ENCODE measurements at regions not wholly inside any gene's neighbourhood (a gene's known extent, or its start where the extent isn't known, plus 50 kb on each side); places are given as distances from the start of the nearest gene placed in this dataset.

DNA sequence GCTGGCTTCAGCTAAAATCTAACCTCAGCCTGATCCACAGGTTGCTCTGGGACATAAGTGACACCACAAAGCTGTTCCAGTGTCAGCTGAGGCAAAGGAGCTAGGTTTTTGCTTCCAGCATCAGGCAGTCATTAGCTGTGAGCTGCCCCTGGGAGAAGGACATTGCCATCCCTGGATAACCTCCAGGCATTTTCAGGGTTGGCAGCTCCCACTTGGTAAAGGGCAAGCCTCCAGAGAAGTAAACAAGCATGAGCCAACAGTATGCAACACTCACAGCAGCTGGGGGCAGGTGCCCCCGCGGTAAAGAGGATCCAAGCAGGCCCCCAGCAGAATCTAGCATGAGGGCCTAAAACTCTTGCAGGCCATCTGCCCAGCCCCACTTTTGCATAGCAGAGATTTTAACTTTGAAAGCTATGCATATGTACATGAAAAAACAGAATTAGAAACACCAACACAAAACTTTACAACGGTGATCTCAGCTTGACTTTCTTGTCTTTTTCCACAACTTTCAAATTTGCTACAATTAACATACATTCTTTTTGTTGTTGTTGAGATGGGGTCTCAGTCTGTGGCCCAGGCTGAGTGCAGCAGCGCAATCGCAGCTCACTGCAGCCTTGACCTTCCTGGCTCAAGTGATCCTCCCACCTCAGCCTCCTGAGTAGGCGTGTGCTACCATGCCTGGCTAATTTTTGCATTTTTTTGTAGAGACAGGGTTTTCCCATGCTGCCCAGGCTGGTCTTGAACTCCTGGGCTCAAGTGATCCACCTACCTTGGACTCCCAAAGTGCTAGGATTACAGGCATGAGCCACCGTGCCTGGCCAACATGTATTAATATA, 83.8 kb upstream of the TPM1 start:
- intact Hi-C loops (cut with micrococcal nuclease): no loop called here

DNA sequence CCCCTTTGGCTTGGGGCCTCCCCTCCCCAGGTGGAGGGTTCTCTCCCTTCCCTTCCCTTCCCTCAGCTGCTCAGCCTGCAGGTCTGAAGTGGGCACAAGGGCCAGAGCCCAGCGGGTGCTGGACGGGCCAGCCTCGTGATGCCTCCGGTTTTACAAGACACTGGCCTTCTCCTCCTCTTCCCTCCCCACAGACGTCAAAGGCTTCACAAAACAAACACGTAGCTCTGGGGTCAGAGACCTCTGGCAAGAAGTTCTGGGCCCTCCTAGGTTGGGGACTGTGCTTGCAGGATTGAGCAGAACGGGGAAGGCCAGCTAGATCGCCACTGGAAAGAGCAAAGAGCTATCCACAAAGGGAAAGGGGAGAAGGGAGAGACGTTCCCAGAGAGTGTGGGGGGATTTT, 81.4 kb upstream of the TPM1 start:
- intact Hi-C loops (cut with micrococcal nuclease): no loop called here

DNA sequence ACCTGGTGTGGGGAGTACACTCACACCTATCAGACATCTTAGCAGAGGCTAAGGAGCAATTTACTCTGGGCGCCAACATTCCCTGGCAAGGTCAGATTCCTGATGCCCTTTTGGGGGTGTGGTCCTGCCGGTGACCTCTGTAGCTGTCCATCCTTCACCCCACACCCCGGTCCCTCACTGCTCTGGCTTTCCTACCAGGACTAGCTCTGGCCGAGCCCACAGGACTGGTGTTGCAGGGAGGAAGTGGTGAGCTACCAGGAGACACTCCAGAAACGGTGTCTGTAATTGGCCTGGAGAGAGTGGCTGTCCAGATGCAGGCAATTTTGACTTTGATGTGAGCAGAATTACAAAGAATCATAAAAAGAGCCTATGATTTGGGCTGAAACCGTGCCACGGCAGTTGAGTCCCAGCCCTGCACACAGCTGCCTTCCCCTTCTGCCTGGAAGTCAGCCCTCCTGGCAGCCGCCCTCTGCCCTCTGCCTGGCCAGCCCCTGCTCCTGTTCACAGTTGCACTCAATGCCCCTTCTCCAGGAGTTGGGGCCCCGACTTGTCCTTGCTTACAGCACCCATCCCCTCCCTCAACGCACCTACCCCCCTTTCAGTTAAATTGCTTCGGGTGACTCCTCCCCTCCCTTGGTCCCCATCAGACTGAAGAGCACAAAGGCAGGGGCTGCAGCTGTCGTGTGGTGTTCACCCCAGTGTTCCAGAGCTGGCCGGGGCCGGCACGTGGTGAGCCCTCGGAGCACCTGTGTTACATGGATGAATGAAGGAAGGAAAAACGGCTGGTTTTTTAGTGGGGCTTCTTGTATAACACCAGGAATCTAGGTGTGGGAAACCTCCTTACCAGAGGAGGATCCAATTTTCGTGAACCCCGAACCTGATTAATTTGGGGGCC, 80.2 kb upstream of the TPM1 start:
- intact Hi-C loops (cut with micrococcal nuclease): no loop called here

DNA sequence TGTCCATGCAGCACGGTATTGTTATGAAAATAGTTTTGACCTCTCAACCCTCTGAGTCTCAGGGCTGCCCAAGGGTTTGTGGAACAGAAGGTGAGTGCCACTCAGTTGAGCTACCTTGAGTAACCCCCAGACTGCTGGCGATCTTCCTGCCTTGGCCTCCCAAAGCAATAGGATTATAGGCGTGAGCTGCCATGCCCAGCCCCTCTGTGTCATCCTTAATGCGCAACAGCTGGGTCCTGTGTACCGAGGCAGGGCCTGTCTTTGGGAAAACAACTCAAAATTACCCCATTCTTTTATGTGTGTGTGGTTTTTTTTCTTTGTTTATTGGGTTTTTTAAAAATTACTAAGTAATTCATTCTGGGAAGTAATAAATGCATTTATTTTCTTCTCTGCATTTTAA, 78.3 kb upstream of the TPM1 start:
- intact Hi-C loops (cut with micrococcal nuclease): no loop called here

DNA sequence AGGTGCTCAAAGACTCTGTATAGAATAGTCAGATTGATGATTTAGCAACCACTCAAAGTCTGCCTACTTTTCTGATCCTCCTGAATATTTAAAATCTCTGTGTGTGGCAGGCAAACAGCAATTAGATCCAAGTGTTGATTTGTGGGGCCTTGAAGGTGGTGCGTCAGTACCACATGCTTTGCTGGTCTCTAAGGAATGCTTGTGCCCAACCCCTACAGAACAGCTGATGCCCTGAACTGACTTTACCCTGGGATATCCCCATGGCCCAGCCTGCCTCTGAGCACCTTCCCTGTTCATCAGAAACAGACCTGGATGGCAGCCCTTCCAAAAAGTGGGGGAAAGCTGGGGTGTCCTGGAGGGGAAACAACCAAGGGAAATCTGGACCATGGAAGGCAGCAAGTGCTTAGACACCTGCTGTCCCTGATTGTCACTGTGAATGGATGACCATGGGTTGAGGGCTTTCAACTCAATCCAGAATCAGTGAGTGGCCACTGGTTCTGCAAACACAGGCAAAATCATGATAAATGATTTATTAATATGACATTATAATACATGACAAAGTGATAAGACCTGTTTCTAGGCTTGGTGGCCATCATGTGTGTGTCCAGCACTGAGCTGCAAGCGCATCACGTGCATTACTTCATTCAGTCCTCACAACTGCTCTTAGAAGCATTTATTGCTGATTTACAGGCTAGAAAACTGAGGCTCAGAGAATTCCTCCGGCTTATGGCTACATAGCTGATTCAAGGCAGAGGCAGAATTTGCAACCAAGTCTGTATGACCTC, 76.1 kb upstream of the TPM1 start:
- intact Hi-C loops (cut with micrococcal nuclease): no loop called here

DNA sequence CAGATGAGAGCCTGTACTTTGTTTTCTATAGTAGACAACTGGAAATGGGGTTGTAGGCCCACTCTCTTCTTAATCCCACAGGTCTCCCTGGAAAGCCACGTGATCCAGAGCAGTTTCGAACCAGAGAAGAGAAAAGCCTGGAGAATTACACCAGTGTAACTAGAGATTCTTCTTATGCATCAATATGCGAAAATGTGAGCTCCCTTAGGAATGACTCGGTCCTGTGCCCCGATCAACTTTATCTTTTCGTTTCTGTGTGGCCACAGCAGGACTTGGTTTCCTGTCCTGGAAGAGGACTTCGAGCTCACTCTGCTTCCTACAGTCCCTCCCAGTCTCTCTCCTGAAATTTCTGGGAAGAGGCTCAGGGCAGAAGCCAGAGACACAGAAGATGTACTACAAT, 73.8 kb upstream of the TPM1 start:
- intact Hi-C loops (cut with micrococcal nuclease): no loop called here

DNA sequence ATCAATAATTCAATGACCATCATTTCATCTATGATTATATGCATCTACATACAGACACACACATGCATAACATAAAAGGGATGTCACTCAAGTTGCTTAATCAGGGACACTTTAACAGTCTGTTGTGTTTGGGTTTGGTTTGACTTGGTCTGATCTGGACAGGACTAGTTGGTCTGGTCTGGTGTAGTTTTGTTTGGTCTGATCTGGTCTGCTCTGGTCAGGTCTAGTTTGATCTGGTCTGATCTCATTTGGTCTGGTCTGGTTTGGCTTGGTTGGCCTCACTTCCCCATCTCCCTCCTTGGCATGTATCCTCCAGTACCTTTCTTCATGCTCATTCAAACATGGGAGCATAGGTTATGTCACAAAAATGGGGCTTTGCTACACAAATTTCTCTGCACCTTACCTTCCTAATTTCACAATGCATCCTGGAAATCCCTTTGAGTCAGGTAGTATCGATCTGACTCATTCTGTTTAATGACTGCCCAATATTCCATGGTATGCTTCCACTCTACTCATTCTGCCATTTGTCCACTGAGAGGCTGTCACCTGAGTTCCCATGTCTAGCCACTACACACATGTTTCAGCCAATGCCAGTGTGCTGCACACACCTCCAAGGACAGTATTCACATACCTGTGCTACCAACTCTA, 73.0 kb upstream of the TPM1 start:
- intact Hi-C loops (cut with micrococcal nuclease): no loop called here

DNA sequence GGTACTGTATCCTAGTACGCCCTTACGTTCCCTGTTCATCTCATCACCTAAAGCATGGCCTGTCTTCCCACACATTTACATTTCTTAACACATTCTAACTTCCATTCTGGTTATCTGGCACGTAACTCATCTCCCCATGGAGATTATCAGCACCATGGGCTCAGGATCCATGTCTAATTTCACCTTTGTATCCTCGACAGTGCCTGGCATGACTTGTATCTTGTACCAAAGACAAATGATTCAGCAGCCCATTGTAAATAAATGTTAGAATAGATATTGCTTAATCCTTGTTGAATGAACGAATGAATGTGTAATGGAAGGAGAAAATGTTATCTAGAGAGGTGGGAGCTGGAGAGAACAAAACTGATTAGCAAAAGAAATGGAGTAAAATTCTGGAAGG, 69.7 kb upstream of the TPM1 start:
- intact Hi-C loops (cut with micrococcal nuclease): no loop called here

DNA sequence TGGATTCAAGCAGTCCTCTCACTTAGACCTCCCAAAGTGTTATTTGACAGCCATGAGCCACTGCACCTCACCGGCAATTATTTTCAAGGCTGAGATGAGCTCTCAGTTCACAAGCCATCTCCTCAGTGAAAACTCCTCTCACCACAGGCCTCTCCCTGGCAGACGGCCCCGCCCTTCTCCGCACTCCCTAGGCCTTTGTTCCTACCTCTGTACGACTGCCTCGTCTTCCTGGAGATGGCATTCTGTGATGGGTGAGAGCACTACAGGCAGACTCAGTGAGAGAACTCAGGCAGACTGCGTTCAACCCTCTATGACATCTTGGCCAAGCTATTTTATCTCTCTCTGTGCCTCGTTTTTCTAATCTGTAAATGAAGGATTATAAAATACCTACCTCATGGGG, 67.0 kb upstream of the TPM1 start:
- intact Hi-C loops (cut with micrococcal nuclease): no loop called here

DNA sequence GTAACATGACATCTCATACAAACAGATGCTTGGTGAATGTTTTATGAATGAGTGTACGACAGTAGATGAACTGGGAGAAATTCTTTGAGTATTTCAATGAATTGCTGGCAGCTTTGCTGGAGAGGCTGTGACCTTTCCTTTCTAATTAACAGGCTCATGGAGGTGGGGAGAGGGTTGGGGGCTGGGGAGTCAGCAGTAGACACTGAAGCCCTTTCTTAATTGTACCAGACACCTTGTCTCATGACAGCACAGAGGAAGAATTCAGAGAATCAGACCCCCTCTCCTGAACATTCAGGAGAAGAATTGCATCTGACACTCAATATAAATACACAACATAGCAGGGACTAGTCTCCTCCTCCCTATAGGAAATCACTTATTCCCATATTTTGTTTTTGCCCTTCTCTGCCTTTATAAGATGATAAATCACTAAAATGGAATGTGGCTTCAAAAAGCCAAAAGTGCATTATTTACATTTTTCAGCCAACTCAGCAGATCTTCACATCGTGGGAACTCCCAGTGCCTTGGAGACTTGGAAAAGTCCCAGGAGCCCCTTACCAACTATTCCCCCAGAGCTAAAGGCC, 66.2 kb upstream of the TPM1 start:
- intact Hi-C loops (cut with micrococcal nuclease): no loop called here

DNA sequence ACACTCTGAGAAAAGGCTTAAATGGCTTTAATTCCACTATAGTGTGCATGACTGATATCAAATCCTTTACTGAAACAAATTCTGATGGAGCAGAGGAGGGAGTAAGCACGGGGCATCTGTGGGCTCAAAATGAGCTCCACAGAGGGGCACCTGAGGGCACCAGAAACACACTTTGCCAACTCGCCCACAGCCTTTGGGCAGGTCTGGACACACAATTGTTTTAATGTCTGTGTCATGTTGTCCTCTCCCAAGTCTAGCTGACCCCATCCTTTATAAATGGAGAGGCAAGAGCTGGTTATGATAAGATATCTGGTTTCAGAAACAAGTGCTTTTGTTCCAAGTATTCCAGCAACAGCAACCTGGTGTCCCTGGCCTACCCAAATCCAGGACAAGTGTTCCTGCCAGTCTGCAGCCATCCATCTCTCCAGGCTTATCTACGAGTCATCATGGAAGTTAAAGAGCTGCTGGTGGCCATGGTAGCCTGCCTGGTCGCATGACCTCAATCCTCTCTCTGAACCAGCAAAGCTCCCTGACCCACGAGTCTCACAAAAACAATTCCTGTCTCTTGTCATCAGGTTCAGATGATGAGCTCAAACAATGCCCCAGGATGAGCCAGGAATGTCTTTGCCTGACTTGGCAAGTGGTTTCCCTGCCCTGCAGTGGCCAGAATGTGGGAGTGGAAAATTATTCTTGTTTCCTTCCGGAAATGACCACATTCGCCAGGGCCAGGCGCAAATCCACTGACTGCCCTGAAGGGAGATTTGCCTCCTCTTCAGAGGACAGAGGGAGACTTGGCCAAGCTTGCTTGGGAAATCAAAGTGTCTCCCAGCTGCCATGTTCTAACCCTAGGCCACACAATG, 64.4 kb upstream of the TPM1 start:
- intact Hi-C loops (cut with micrococcal nuclease): no loop called here

DNA sequence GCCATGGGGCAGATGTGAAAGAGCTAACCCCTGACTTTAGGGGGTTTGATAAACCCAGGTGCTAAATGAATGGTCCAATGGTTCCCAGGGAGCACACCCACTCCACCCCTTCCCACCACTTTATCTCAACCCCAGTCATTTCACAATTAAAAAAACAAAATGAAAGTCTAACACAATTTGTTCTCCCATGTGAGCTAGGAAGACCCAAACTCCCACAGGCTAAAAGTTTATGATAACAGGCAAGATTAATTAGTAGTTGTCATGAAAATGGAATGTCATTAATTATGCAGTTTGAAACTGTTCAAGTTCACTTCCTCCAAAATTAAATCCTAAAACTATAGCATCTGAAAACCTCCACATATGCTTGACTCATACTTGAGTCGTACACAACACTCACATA, 63.3 kb upstream of the TPM1 start:
- intact Hi-C loops (cut with micrococcal nuclease): no loop called here

DNA sequence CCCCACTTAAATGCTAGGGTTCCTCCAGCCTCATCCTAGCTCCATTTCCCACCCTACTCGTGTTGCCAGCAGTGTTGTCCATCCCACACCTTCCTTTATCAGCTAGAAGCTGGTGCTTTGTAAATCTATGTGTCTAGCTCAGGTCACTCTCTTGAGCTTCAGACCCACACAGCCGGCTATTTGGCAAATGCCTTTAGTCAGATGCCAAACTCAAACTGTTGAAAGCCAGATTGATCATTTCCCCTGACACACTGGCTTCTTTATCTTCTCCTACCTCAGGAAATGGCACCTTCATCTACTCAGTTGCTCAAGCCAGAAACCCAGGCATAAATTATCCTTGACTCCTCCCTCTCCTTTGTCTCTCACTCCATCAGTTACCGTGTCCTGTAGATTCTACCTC, 61.5 kb upstream of the TPM1 start:
- intact Hi-C loops (cut with micrococcal nuclease): no loop called here

DNA sequence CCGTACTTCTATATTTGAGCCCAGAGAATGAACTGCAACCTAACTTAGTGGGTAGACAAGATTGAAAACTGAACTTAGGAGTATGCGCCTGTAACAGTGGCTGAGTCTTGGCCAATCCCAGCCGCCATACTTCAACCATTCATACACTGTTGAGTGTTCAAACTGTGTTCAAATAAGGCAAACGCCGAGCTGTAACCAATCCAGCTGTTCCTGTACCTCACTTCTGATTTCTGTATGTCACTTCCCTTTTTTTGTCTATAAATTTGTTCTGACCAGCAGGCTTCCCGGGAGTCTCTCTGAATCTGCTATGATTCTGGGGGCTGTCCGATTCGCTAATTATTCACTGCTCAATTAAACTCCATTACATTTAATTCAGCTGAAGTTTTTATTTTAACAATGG, 58.6 kb upstream of the TPM1 start:
- intact Hi-C loops (cut with micrococcal nuclease): no loop called here

DNA sequence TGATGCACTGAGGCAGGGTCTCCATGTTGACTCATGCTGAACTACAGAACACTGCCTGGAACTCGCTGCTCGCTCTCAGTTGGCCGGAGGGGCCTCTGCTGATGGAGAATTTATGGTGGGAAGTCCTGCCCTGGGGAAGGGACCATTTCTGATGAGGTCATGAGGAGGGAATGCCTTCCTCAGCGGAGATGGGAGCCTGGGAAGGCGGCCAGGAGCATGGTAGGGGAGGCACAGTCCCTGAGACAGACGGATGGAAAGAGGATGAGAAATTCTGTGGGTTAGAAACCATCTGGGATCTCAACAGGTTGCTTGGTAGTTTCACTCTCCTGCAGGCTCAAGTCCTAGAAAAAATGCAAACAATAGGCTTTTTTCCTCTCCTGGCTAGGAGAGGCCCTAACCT, 56.8 kb upstream of the TPM1 start:
- intact Hi-C loops (cut with micrococcal nuclease): no loop called here

DNA sequence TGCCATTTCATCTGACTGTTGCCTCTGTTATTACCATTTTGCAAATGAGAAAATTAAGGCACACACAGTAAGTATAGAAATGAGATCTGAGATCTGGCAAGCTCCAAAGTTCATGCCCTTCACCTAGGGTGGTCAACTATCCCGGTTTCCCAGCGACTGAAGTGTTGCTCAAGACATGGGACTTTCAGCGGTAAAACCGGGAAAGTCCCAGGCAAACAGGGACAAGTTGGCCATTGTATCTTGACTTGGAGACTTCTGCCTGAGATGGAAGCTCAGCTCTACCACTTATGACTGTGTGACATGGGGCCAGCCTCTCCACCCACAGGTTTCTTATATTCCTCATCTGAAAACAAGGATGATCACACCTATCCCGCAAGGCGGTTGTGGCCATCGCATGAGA, 55.6 kb upstream of the TPM1 start:
- intact Hi-C loops (cut with micrococcal nuclease): no loop called here

DNA sequence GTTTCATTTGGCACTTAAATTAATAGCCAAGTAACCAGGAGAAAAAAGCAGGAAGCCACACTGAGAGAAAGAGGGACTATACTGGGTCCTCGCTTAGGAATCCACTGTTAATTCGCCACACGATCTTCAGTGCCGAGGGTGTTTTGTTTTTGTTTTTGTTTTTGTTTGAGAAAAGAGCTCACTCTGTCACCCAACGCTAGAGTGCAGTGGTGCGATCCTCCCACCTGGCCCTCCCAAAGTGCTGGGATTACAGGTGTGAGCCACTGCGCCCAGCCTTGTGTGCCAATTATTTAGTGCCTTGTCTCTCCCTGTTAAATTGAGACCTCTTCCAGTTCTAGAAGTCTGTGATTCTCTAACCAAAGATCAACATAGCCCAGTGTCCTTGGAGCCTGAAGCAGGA, 53.8 kb upstream of the TPM1 start:
- intact Hi-C loops (cut with micrococcal nuclease): no loop called here

DNA sequence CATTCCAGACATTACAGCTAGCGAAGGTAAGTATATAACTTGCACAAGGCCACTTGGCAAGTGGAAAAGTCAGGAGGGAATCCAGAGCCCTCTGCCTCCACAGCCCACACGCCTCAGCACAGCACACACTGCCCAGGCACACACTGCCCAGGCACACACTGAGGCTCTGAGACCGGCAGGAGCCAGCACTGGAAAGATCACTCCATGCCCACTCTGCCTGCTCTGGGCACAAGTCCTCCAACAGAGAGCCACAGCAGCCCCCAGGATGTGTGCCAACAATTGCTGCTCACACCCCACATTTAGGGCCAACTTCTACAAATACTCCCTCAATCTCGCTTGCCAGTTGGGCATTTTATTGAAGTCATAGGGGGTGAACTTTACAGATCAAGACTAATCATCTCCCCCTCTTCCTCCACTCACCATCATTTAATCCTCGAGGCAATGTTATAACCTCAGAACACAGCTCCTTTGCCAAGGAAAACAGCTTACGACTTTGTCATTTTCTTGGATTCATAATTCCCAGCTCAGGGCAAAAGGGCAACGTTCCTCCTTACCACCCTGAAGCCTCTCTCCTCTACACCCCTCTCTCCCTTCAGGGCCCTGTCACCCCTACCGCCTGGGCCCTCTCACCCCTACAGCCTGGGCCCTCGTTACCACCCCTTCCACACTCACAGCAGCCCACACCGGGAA, 53.0 kb upstream of the TPM1 start:
- intact Hi-C loops (cut with micrococcal nuclease): no loop called here

DNA sequence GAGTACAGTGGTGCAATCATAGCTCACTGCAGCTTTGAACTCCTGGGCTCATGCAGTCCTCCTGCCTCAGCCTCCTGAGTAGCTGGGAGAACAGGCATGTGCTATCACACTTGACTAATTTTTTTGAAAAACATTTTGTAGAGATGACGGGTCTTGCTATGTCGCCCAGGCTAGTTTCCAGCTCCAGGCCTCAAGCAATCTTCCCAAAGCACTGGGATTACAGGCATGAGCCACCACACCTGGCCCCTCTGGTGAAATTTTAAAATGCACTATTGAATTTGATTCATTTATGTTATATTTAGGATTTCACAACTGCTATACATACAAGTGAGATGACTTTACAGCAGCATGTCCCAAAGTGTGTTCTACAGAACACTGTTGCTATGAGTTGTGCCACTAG, 50.8 kb upstream of the TPM1 start:
- intact Hi-C loops (cut with micrococcal nuclease): no loop called here

DNA sequence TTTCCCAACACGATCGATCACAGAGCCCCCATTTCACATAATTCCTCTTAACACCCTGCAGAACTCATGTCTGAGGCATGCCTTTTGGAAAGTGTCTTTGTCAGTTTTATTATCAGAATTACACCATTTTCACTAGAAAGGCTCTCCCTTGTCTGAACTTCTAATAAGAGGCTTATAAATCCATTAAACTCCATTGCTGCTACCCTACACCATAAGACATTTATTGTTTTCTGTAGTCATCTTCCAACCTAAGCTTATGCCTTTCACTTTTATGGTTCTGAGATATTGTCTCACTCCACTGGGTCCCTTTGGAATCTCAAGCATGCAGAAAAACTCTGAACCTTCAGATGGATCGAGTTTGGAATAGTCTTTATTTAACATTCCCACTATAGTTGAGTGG, 50.2 kb upstream of the TPM1 start:
- intact Hi-C loops (cut with micrococcal nuclease): no loop called here
